ENCODE measurements at regions not wholly inside any gene's neighbourhood (a gene's known extent, or its start where the extent isn't known, plus 50 kb on each side); places are given as distances from the start of the nearest gene placed in this dataset.

GRCh38 chr9:27785714-27786100, 212.4 kb upstream of the C9orf72 start (continued):
- TF ChIP-seq AEBP2 (tag by site-specific recombination; IDR thresholded peaks at IDR 0.05; ENCODE audit: borderline replicate concordance) = no peak
- no peak for TF ChIP-seq ZNF302 (tag by site-specific recombination; IDR thresholded peaks at IDR 0.05; ENCODE audit: low read depth)
- TF ChIP-seq ZNF560 (tag by site-specific recombination; IDR thresholded peaks at IDR 0.05; ENCODE audit: borderline replicate concordance) = no peak
- TF ChIP-seq ZSCAN18 (tag by site-specific recombination; IDR thresholded peaks at IDR 0.05) = no peak

GRCh38 chr9:27787891-27788290, 214.6 kb upstream of the C9orf72 start:
- H3K4me1 ChIP-seq (ENCODE audit: control insufficient read depth, insufficient read depth, low read length) = no peaks in the 10 kb centered on the region
- ChIA-PET POLR2A (no interaction called here), CTCF (interaction anchor here (0.6 to 1.2 kb wide), 4 partner anchors 22 to 983 kb away, joined by 3 to 4 read pairs (median 4); no protein-coding TSS in a partner anchor)
- H3K9me3 ChIP-seq (ENCODE audit: control insufficient read depth, insufficient read depth, low read depth, low read length) = no peaks in the 10 kb centered on the region
- no peaks in the 10 kb centered on the region for H3K36me3 ChIP-seq (ENCODE audit: control insufficient read depth in 2 of 2, insufficient read depth in 1 of 2, low read length in 2 of 2)
- H3K4me3 ChIP-seq (ENCODE audit: low read depth, low read length) = no peak overlapping the region
- TF ChIP-seq BCL11A (tag by site-specific recombination; IDR thresholded peaks at IDR 0.05; ENCODE audit: low read depth) = no peak
- TF ChIP-seq OSR2 (tag by site-specific recombination; IDR thresholded peaks at IDR 0.05) = no peak
- TF ChIP-seq KLF10 (tag by site-specific recombination; IDR thresholded peaks at IDR 0.05) = no peak
- no peak for TF ChIP-seq ZNF398 (tag by site-specific recombination; IDR thresholded peaks at IDR 0.05)
- TF ChIP-seq GLIS2 (tag by site-specific recombination; IDR thresholded peaks at IDR 0.05) = no peak
- TF ChIP-seq KLF1 (tag by site-specific recombination; IDR thresholded peaks at IDR 0.05) = no peak
- no peak for TF ChIP-seq ZNF366 (tag by site-specific recombination; conservative IDR thresholded peaks at IDR 0.05)
- no peak for TF ChIP-seq ZNF26 (tag by site-specific recombination; IDR thresholded peaks at IDR 0.05)
- no peak for TF ChIP-seq ZNF302 (tag by site-specific recombination; IDR thresholded peaks at IDR 0.05; ENCODE audit: low read depth)
- no peak for TF ChIP-seq ZNF274 (IDR thresholded peaks at IDR 0.05; ENCODE audit: low read length)
- TF ChIP-seq ZNF274 (tag by site-specific recombination; IDR thresholded peaks at IDR 0.05; ENCODE audit: borderline replicate concordance) = no peak
- no peak for TF ChIP-seq GFI1B (tag by site-specific recombination; IDR thresholded peaks at IDR 0.05)
- H3K27ac ChIP-seq (ENCODE audit: extremely low read depth, low read depth, low read length) = no peak overlapping the region

GRCh38 chr9:27791311-27791710, 218.0 kb upstream of the C9orf72 start:
- CTCF ChIA-PET = no interaction called here

More at GRCh38 chr9:27791311-27791710, 218.0 kb upstream of the C9orf72 start:
- POLR2A ChIA-PET = no interaction called here
- Histone ChIP-seq H3K36me3 (ENCODE audit: control insufficient read depth in 2 of 2, insufficient read depth in 1 of 2, low read length in 2 of 2) (no peaks in the 10 kb centered on the region), H3K4me3 (ENCODE audit: low read depth, low read length) (no peak overlapping the region), H3K27ac (ENCODE audit: extremely low read depth, low read depth, low read length) (no peak overlapping the region), H3K4me1 (ENCODE audit: control insufficient read depth, insufficient read depth, low read length) (no peaks in the 10 kb centered on the region), H3K9me3 (ENCODE audit: control insufficient read depth, insufficient read depth, low read depth, low read length) (no peaks in the 10 kb centered on the region)
- TF ChIP-seq ZFHX2 (tag by site-specific recombination; conservative IDR thresholded peaks at IDR 0.05) (no peak), ZNF473 (tag by site-specific recombination; IDR thresholded peaks at IDR 0.05) (no peak), EGR2 (tag by site-specific recombination; IDR thresholded peaks at IDR 0.05; ENCODE audit: low read depth) (no peak), ZNF341 (tag by site-specific recombination; IDR thresholded peaks at IDR 0.05; ENCODE audit: low read depth) (no peak), ZNF560 (tag by site-specific recombination; IDR thresholded peaks at IDR 0.05; ENCODE audit: borderline replicate concordance) (no peak), GLI4 (tag by site-specific recombination; IDR thresholded peaks at IDR 0.05) (no peak), ATF2 (tag by site-specific recombination; IDR thresholded peaks at IDR 0.05; ENCODE audit: low read depth) (no peak), ZNF416 (tag by site-specific recombination; IDR thresholded peaks at IDR 0.05) (no peak), ZNF112 (tag by site-specific recombination; IDR thresholded peaks at IDR 0.05) (no peak), TRIM28 (IDR thresholded peaks at IDR 0.05; ENCODE audit: borderline replicate concordance, low read length) (no peak), ZBTB8A (tag by site-specific recombination; IDR thresholded peaks at IDR 0.05) (no peak), ZNF311 (tag by site-specific recombination; IDR thresholded peaks at IDR 0.05; ENCODE audit: borderline replicate concordance) (no peak), ZNF571 (tag by site-specific recombination; IDR thresholded peaks at IDR 0.05) (no peak)

All from HEK293 (cell line).